Panc1 (cell line): ENCODE measurements at regions not wholly inside any gene's neighbourhood (a gene's known extent, or its start where the extent isn't known, plus 50 kb on each side); places are given as distances from the start of the nearest gene placed in this dataset.

Experiments used
- POLR2AphosphoS5 ChIP-seq: IDR thresholded peaks from 2 replicates; pipeline ENCODE4 v1.6.1; 2012; ENCODE audit warnings: mild to moderate bottlenecking, low read depth, low read length, moderate library complexity
- REST ChIP-seq, 2 experiments: IDR thresholded peaks; 2 replicates each; pipeline ENCODE4 v1.6.1; 2011 to 2012; ENCODE audit warnings: low read depth in 2 of 2, control low read depth in 1 of 2, low read length in 1 of 2, mild to moderate bottlenecking in 1 of 2, moderate library complexity in 1 of 2; ENCODE audit not compliant: insufficient read depth in 1 of 2
- SIN3A ChIP-seq: IDR thresholded peaks from 2 replicates; pipeline ENCODE4 v1.6.1; 2012; ENCODE audit warnings: low read depth, mild to moderate bottlenecking, low read length, moderate library complexity, borderline replicate concordance; ENCODE audit not compliant: insufficient read depth
- TCF7L2 ChIP-seq: IDR thresholded peaks from 2 replicates; pipeline ENCODE4 v1.6.1; 2011; ENCODE audit warnings: mild to moderate bottlenecking, low read depth, low read length, inconsistent platforms
- TF ChIP-seq, protein P1 (sequence below): fragments of 450-650 bp; IDR thresholded peaks from 2 replicates; pipeline ENCODE4 v1.5.1; 2017; ENCODE audit warnings: mild to moderate bottlenecking

DNA sequence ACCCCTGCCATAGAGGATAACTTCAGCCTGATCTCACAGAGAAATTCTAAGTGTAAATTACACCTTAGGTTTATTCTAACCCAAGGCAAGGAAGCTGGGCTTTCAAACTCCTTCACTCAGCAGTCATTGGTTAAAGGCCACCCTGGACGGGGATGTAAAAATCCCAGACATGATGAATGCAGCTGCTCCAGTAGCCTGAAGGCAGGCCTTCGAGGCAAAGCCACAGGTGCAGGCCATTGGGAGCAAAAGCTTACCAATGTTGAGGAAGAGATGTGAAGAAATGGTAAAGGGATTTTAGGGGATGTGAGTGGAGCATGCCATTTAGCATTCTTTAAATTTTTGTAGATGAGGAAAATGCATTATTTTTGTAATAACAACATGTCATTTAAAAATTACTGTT lies 514.4 kb downstream of the XYLT1 start:
- TF ChIP-seq, protein P1, sequence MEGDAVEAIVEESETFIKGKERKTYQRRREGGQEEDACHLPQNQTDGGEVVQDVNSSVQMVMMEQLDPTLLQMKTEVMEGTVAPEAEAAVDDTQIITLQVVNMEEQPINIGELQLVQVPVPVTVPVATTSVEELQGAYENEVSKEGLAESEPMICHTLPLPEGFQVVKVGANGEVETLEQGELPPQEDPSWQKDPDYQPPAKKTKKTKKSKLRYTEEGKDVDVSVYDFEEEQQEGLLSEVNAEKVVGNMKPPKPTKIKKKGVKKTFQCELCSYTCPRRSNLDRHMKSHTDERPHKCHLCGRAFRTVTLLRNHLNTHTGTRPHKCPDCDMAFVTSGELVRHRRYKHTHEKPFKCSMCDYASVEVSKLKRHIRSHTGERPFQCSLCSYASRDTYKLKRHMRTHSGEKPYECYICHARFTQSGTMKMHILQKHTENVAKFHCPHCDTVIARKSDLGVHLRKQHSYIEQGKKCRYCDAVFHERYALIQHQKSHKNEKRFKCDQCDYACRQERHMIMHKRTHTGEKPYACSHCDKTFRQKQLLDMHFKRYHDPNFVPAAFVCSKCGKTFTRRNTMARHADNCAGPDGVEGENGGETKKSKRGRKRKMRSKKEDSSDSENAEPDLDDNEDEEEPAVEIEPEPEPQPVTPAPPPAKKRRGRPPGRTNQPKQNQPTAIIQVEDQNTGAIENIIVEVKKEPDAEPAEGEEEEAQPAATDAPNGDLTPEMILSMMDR = no peak
- TF ChIP-seq POLR2AphosphoS5 (no peak), SIN3A (no peak), REST (IDR thresholded peaks at IDR 0.05; ENCODE audit: insufficient read depth in 1 of 2, low read depth in 2 of 2, low read length in 1 of 2) (no peak), TCF7L2 (no peak)
